NCI-H345 (cell line): ENCODE measurements at regions not wholly inside any gene's neighbourhood (a gene's known extent, or its start where the extent isn't known, plus 50 kb on each side); places are given as distances from the start of the nearest gene placed in this dataset.
"Not testable (repeated sequence)": the region's sequence is repeated elsewhere in the genome, so short reads cannot be mapped to it uniquely, and the experiment has no call there.

ENCODE experiments used
- DNase-seq: peaks from one replicate; lab custom pipeline; 2025; lab: John Stamatoyannopoulos, UW

DNA sequence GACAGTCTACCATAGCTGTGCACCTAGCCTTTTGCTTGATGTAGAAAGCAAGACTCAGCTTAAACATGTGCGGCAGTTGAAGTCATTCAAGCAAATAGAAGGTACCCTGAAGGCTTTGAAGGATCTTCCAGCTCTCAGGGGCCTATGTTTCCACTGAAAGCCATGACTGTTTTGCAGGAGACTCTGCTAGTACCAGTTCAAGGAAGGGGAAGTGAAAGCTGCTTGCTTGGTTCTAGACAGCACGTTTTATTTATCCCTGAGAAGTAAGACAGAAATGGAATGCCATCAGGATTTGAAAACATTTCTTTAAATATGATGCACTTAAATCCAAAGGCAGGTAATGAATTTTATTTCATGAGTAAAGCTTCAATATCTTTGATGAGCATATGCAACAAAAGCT, 311.4 kb downstream of the PDCD6IP start:
- DNase-seq, result no peak

GRCh38 chr3:34111361-34111760, 312.9 kb downstream of the PDCD6IP start:
- DNase-seq, result peak; percentile 12

DNA sequence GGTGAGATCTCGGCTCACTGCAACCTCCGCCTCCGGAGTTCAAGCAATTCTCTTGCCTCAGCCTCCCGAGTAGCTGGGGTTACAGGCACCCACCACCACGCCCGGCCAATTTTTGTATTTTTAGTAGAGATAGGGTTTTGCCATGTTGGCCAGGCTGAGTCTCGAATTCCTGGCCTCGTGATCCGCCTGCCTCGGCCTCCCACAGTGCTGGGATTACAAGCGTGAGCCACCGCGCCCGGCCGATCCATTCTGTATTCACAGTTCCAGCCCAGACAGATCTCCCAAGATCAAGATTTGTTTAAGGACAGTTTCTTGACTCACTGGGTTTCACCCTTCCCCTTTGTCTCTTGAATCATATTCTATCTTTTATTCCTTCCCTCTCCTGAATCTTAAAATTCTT, 313.8 kb downstream of the PDCD6IP start:
- DNase-seq, result not testable (repeated sequence)

GRCh38 chr3:34131091-34131490, 332.7 kb downstream of the PDCD6IP start:
- no peak for DNase-seq

GRCh38 chr3:34132069-34132692, 333.8 kb downstream of the PDCD6IP start:
- no peak for DNase-seq

GRCh38 chr3:34139566-34139965, 341.1 kb downstream of the PDCD6IP start:
- no peak for DNase-seq

DNA sequence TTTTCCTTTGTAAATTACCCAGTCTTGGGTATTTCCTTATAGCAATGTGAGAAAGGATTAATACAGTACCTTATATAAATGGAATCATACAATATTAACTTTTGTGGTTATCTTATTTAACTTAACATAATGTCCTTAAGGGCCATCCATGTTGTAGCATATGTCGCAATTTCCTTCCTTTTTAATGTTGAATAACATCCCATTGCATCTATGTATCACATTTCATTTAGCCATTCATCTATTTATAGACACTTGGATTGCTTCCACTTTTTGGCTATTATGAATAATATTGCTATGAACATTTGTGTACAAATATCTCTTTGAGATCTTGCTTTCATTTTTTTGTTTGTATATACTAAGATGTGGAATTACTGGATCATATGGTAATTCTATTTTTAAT, 342.2 kb downstream of the PDCD6IP start:
- no peak for DNase-seq

- DNase-seq, result no peak
Observed at GRCh38 chr3:34141841-34142337, 343.5 kb downstream of the PDCD6IP start.

- DNase-seq, result no peak
Observed at GRCh38 chr3:34145796-34146195, 347.4 kb downstream of the PDCD6IP start.

GRCh38 chr3:34146596-34146995, 348.2 kb downstream of the PDCD6IP start:
- no peak for DNase-seq

GRCh38 chr3:34150992-34151391, 352.6 kb downstream of the PDCD6IP start:
- DNase-seq, result no peak

DNA sequence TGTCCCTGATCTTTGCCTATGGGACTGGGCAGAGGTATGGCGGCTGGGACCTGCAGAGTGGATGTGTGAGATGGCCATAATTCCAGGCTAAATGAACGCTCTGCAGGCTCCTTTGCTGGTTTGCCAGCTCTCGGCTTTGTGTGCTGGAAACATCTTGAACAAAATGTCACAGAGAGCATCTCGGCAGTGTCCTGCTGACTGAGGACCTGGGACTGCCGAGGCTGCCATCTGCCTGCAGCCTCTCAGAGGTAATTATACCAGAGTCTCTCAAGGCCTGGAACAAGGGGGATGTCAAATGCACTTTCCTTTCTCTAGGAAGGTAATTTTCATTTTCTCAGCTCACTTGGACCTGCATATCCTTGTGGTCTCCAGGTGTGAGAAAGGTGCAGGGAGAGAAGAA, 354.2 kb downstream of the PDCD6IP start:
- DNase-seq, result no peak

DNA sequence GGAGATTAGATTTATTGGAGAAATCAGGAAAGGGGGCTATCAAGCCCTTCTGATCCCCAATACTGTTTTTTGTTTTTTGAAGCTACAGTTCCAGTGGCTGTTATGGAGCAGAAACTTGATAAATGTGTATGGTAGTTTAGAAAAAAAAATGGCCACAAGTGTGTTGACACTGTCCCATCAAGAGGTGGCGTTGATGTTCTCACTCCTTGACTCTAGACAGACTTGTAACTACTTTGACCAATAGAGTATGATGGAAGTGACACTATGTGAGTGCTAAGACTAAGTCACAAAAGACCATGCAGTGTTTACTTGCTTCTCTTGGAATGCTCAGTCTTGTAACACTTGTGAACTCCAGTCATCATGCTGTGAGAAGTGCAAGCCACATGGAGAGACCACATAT, 356.7 kb downstream of the PDCD6IP start:
- no peak for DNase-seq

- DNase-seq, result no peak
Observed at GRCh38 chr3:34155666-34156065, 357.2 kb downstream of the PDCD6IP start.

DNA sequence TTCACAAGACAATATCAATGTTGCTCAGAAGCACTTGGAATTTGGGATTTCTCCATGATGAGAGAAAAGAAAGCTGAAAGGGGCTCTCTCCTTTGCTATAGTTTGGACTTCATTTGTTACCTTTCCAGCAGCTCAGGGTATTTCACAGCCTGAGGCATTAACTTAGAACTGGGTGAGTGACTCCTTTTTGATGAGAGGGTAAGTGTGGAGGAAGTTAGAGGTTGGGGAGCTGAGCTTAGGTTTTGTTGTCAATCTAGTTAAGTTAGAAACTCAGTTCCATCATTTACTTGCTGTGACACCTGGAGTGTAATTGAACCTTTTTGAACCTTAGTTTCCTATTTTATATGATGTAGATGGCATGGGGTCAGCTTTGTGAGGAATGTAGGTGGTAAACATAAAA, 359.1 kb downstream of the PDCD6IP start:
- no peak for DNase-seq

- DNase-seq, result no peak
Observed at GRCh38 chr3:34159613-34160420, 361.4 kb downstream of the PDCD6IP start.

DNA sequence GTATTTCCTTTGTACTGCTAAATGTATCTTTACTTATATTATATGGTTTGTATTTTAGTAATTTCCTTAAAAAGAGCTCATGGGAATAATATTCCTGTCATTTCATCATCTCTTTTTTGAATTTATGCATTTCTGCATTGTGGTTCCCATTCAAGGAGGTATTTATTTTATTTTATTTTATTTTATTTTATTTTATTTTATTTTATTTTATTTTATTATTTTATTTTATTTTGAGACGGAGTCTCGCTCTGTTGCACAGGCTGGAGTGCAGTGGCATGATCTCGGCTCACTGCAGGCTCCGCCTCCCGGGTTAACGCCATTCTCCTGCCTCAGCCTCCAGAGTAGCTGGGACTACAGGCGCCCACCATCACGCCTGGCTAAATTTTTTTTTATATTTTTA, 371.2 kb downstream of the PDCD6IP start:
- not testable (repeated sequence) for DNase-seq

DNA sequence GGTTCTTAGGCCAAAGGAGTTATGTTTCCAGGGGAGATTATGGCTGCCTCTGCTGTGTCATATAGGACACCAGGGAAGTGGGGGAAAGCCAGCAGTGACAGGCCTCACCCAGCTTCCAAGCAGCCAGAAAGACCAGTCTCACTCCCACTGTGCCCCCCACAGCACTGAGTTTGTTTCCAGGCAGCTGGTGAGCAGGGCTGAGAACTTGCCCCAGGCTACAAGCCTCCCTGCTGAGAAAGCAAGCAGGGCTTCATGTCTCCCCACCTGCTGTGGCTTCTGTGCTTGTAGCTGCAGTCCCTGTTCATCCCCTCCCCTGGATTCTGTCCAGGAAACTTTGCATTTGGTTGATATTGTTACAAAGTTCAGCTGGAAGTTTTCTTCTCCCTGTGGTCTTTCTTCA, 376.3 kb downstream of the PDCD6IP start:
- peak; percentile 91 for DNase-seq

DNA sequence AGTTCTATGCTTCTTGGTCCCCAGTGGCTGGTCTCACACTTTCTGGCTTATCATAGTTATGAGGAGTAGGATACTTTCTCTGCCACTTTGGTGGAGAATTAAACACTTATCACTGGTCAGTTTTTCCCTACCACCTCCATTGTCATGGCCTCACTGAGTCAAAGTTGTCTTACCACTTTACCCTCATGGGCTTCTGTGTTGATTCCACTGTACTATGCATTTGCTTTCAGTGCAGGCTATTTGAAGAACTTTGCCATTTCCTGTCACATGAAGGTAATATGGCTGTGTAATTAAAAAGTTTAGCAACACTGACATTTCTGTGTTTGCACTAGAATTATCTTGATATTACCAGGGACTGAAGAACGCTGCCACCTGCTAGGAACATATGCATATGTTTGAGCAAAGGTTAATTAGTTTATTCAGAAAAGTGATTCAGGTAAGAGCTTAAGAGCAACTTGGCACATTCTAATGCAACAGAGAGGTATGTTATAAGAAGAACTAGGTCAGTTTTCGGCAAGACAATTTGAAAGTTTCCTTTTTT, 377.3 kb downstream of the PDCD6IP start:
- peak; percentile 27 for DNase-seq

DNA sequence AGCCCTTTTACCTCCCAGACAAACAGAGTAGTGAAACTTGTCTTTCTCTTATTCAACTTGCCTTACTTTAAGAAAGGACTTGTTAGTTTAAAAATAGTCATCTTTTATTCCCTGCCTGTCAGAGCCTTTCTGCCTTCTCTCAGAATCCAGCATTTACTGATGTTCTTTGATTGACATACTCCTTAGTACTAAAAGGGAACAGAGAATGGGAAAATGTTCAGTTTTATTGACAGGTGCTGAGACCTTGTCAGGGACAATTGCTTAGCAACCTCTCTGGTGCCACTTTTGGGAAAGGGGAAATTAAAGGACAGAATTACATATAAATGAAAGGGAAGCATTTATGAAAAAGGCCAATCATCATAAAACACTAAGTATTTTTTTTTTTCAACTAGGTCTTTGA, 378.3 kb downstream of the PDCD6IP start:
- DNase-seq, result no peak

DNA sequence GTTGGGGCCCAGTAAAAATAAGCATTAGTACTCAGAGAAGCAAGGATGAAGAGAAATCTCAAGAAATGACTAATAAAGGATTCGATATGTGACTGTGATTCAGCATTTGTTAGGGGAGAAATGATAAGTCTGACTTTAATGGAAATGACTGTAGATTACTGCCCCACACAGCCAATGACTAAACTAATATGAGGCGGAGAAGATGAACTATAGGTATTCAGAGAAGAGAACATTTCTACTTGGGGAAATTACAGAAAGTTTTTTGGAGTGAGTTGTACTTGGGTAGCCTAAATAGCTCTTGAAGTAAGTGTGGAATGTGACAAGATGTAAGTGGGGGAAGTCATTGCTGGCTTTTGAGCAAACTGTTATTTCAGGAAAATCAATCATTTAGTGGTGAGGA, 380.0 kb downstream of the PDCD6IP start:
- no peak for DNase-seq

- DNase-seq, result no peak
Observed at GRCh38 chr3:34179716-34180115, 381.3 kb downstream of the PDCD6IP start.

DNA sequence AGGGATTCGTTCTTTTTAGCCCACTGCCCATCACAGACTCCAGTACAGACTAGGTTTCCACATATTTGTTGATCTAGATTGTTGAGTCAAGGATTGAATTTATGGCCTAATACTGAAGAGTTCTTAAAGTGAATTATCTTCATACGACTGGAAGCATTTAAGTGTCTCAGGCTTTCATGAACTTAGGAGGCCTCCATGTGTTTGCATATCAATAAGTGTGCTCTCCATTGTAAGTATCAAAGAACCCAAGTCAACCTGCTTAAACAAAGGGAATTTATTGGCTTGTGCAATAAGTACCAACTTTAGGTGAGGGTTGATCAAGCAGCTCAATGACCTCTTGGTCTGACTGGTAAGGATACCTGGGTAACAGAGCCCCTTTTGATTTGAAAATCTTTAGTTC, 382.1 kb downstream of the PDCD6IP start:
- no peak for DNase-seq
